NB4 (cell line): ENCODE measurements at regions not wholly inside any gene's neighbourhood (a gene's known extent, or its start where the extent isn't known, plus 50 kb on each side); places are given as distances from the start of the nearest gene placed in this dataset.

Experiments
- DNase-seq: peaks from one replicate; pipeline ENCODE4 v3.0.0; 2010; ENCODE audit warnings: low read depth
- H3K4me3 ChIP-seq: one replicate; pipeline ENCODE4 v1.5.1; 2011; ENCODE audit warnings: mild to moderate bottlenecking, low read depth, low read length, moderate library complexity
- MYC ChIP-seq: IDR thresholded peaks from 2 replicates; pipeline ENCODE4 v1.6.1; 2011; ENCODE audit warnings: low read depth, low read length
- POLR2A ChIP-seq: IDR thresholded peaks from 2 replicates; pipeline ENCODE4 v1.6.1; 2011; ENCODE audit warnings: mild to moderate bottlenecking; ENCODE audit not compliant: insufficient read length; ENCODE audit errors: extremely low read depth
- TF ChIP-seq, protein P1 (sequence below): IDR thresholded peaks from 2 replicates; pipeline ENCODE4 v1.6.1; 2011; ENCODE audit warnings: low read depth, low read length
- TF ChIP-seq, protein P2 (sequence below): IDR thresholded peaks from one replicate; pipeline ENCODE4 v1.5.1; 2012; ENCODE audit warnings: low read depth, low read length

DNA sequence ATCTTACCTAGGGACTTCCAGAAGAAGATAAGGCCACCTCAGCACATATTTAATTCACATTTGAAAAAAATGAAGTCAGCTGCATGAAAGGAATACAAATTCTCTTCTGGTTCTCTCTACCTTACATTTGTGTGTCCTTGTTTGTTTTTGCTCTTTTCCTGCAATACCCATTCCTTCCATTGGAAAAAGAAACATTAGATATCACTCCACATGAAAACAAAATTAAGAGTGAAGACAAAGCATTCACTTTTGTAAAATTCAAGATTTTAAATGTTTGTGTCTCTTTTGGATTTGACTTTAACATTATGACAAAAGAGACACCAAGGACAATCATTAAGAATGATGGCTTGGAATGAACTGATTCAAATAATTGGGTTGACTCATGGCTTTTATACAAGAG lies 1351.8 kb downstream of the FSTL5 start:
- no peak for DNase-seq
- no peak for TF ChIP-seq MYC
- TF ChIP-seq, protein P1, sequence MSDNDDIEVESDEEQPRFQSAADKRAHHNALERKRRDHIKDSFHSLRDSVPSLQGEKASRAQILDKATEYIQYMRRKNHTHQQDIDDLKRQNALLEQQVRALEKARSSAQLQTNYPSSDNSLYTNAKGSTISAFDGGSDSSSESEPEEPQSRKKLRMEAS: no peak
- no peak for TF ChIP-seq POLR2A
- TF ChIP-seq, protein P2, sequence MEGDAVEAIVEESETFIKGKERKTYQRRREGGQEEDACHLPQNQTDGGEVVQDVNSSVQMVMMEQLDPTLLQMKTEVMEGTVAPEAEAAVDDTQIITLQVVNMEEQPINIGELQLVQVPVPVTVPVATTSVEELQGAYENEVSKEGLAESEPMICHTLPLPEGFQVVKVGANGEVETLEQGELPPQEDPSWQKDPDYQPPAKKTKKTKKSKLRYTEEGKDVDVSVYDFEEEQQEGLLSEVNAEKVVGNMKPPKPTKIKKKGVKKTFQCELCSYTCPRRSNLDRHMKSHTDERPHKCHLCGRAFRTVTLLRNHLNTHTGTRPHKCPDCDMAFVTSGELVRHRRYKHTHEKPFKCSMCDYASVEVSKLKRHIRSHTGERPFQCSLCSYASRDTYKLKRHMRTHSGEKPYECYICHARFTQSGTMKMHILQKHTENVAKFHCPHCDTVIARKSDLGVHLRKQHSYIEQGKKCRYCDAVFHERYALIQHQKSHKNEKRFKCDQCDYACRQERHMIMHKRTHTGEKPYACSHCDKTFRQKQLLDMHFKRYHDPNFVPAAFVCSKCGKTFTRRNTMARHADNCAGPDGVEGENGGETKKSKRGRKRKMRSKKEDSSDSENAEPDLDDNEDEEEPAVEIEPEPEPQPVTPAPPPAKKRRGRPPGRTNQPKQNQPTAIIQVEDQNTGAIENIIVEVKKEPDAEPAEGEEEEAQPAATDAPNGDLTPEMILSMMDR: no peak
- H3K4me3 ChIP-seq: no peak overlapping the region

DNA sequence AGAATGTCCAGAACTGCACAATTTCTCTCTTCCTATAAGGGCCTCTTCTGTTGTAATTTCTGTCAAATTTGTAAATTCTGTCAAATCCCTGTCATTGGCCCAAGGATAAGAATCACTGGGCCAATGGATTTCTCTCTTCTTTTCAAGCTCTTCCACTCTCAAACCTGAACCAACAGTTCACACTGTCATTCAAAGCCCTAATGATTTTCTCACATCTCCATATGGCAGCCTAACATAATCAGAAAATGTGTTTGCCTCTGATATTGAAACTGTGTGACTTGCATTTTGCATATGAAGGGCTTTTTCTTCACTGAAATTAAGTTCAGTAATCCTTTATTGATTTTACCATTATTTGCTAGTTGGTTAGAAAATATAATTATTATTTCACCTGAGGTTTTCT lies 1349.1 kb downstream of the FSTL5 start:
- no peak overlapping the region for H3K4me3 ChIP-seq
- TF ChIP-seq MYC (no peak), POLR2A (no peak)
- TF ChIP-seq, protein P1: no peak
- TF ChIP-seq, protein P2: no peak
- DNase-seq: no peak

GRCh38 chr4:160818571-160818970 lies 1345.2 kb downstream of the FSTL5 start:
- DNase-seq: no peak
- TF ChIP-seq POLR2A (no peak), MYC (no peak)
- TF ChIP-seq, protein P2: no peak
- TF ChIP-seq, protein P1: no peak
- H3K4me3 ChIP-seq: no peak overlapping the region

DNA sequence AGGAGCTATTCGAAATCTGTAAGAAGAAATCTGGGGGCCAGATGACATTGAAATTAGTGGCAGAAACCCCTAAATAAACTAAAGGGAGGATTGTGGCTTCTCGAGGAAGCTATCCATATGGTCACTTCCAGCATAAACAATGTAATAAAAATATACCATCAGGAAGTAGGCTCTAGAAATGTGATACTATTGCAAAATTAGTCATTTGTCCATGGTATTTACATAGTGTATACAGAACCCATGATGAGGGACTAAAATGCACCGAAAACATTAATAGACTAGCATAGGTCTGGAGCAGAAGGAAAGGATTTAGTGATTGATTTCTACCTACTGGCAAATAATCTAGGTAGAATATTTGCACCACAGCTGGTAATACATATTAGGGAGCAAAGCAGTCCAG lies 1344.0 kb downstream of the FSTL5 start:
- H3K4me3 ChIP-seq: no peak overlapping the region
- DNase-seq: no peak
- TF ChIP-seq, protein P1: no peak
- TF ChIP-seq, protein P2: no peak

GRCh38 chr4:160824481-160824880 lies 1339.3 kb downstream of the FSTL5 start:
- TF ChIP-seq, protein P2: no peak
- TF ChIP-seq POLR2A (no peak), MYC (no peak)
- TF ChIP-seq, protein P1: no peak
- no peak for DNase-seq
- no peak overlapping the region for H3K4me3 ChIP-seq

DNA sequence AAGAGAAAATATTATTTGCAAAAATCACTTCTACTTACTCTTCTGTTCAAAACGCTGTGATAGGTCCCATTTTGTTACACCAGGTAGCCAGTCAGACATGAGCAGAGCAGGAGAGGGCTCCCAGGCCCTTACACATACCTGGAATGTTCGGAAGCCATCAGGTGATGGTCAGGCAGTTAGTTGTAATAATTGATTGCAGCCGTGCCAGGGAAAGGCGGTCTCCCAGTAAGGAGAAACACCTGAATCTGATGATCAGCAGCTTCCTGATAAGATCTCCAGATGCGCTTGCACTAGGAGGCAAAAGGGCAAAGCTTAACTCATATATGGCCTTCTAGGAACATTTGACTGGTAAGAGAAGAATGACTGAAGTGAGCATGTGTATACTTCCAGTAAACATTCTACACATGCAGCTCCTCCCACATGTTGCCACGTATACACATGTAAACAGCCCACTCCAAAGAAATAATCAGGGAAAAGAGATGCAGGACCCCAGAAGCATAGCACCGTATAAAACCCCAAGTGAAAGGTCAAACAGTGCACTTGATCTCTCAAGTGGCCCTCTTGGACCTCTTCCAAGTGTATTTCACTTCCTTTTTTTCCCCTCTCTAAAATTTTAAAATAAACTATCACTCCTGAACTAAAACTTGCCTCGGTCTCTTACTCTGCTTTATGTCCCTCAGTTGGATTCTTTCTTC lies 1338.0 kb downstream of the FSTL5 start:
- H3K4me3 ChIP-seq: no peak overlapping the region
- DNase-seq: no peak
- TF ChIP-seq, protein P1: no peak
- TF ChIP-seq, protein P2: no peak
- TF ChIP-seq MYC (no peak), POLR2A (no peak)
